Endothelial cell of umbilical vein (primary cell): ENCODE measurements at regions not wholly inside any gene's neighbourhood (a gene's known extent, or its start where the extent isn't known, plus 50 kb on each side); places are given as distances from the start of the nearest gene placed in this dataset.

Source experiments
- BruUV-seq: library from RNA; stranded (reverse); fragments of 400-500 nt; replicated peaks from 2 replicates; lab custom pipeline; 2021; lab: Mats Ljungman, UMichigan
- CTCF ChIA-PET: fragments of 300-600, 350-600 bp; sonication (Branson Sonifier 250); formaldehyde crosslinking; loops from one replicate; lab custom pipeline; 2021; ENCODE audit warnings: antibody characterized with exemption, inconsistent platforms; lab: Charles Lee
- POLR2A ChIA-PET: fragments of 300-600, 350-600 bp; sonication (Branson Sonifier 250); formaldehyde crosslinking; loops from one replicate; lab custom pipeline; 2021; ENCODE audit warnings: antibody characterized with exemption, inconsistent platforms; lab: Charles Lee
- DNase-seq: peaks from one replicate; pipeline ENCODE4 v3.0.0-alpha.2; 2011; ENCODE audit warnings: low read depth, low spot score
- FAIRE-seq: peaks from 2 replicates; lab custom pipeline; 2011; peaks lifted over from hg19 to GRCh38; lab: Jason Lieb, UNC
- H2AFZ ChIP-seq: 2 replicates; pipeline ENCODE4 v1.6.0; 2012; ENCODE audit warnings: low read depth, low read length, control low read depth, inconsistent platforms
- H3K27ac ChIP-seq: 2 replicates; pipeline ENCODE4 v1.5.1; 2011; ENCODE audit warnings: low read depth, mild to moderate bottlenecking, control low read depth, low read length, moderate library complexity; ENCODE audit not compliant: insufficient read depth
- H3K27me3 ChIP-seq, 2 experiments: 2 replicates each; pipeline versions ENCODE4 v1.6.0 to v1.6.1; 2011; ENCODE audit warnings: low read length in 2 of 2, mixed read lengths in 1 of 2; ENCODE audit not compliant: control insufficient read depth in 2 of 2, insufficient read depth in 2 of 2
- H3K36me3 ChIP-seq, 2 experiments: 2 replicates in 1 of 2; 3 replicates in 1 of 2; pipeline ENCODE4 v1.5.1; 2011; ENCODE audit warnings: low read length in 2 of 2, mild to moderate bottlenecking in 1 of 2, moderate library complexity in 1 of 2; ENCODE audit not compliant: control insufficient read depth in 2 of 2, insufficient read depth in 2 of 2; ENCODE audit errors: extremely low read depth in 1 of 2
- H3K4me1 ChIP-seq: 3 replicates; pipeline ENCODE4 v1.5.1; 2011; ENCODE audit warnings: mild to moderate bottlenecking, low read length; ENCODE audit not compliant: control insufficient read depth, insufficient read depth; ENCODE audit errors: extremely low read depth
- H3K4me2 ChIP-seq: 2 replicates; pipeline ENCODE4 v1.6.1; 2011; ENCODE audit warnings: low read length, control low read depth, mixed read lengths; ENCODE audit not compliant: insufficient read depth
- H3K4me3 ChIP-seq, 3 experiments: fragments of 200-600 bp in 1 of 3; sonication (generic), shearing (Covaris generic) in 1 of 3; replicated peaks in 1 of 3; 2 replicates each; pipeline ENCODE4 v1.5.1; 2011 to 2016; ENCODE audit warnings: control low read depth in 3 of 3, low read length in 3 of 3, mild to moderate bottlenecking in 2 of 3, inconsistent platforms in 1 of 3, low read depth in 1 of 3, moderate library complexity in 1 of 3; ENCODE audit not compliant: insufficient read depth in 1 of 3
- H3K79me2 ChIP-seq: 2 replicates; pipeline ENCODE4 v1.6.0; 2012; ENCODE audit warnings: low read length, inconsistent platforms; ENCODE audit not compliant: control insufficient read depth, insufficient read depth
- H3K9ac ChIP-seq: replicated peaks from 2 replicates; pipeline ENCODE3; 2011; ENCODE audit warnings: low read length, control low read depth; ENCODE audit not compliant: insufficient read depth; ENCODE audit errors: extremely low read depth
- H3K9me1 ChIP-seq: replicated peaks from 3 replicates; pipeline ENCODE4 v1.6.0; 2011; ENCODE audit warnings: mild to moderate bottlenecking, low read length; ENCODE audit not compliant: control insufficient read depth, insufficient read depth; ENCODE audit errors: extremely low read depth
- H3K9me3 ChIP-seq: replicated peaks from 2 replicates; pipeline ENCODE4 v1.5.1; 2012; ENCODE audit warnings: low read length, inconsistent platforms; ENCODE audit not compliant: control insufficient read depth, insufficient read depth
- H4K20me1 ChIP-seq: replicated peaks from 2 replicates; pipeline ENCODE3; 2011; ENCODE audit warnings: mild to moderate bottlenecking, low read length; ENCODE audit not compliant: control insufficient read depth, insufficient read depth; ENCODE audit errors: extremely low read depth
- CTCF ChIP-seq, 2 donors: IDR thresholded peaks; 1 replicate in 1 of 2; 2 replicates in 1 of 2; pipeline ENCODE4 v1.5.1; 2011; ENCODE audit warnings: low read length in 2 of 2, mild to moderate bottlenecking in 2 of 2, moderate library complexity in 2 of 2, control low read depth in 1 of 2, inconsistent platforms in 1 of 2, low read depth in 1 of 2; ENCODE audit not compliant: insufficient read depth in 1 of 2; ENCODE audit errors: extremely low read depth in 1 of 2
- EZH2 ChIP-seq: IDR thresholded peaks from 2 replicates; pipeline ENCODE4 v1.6.1; 2012; ENCODE audit warnings: borderline replicate concordance, low read depth, mild to moderate bottlenecking, moderate library complexity, low read length, inconsistent platforms; ENCODE audit not compliant: severe bottlenecking
- FOS ChIP-seq: IDR thresholded peaks from 2 replicates; pipeline ENCODE4 v1.6.1; 2011; ENCODE audit warnings: mild to moderate bottlenecking, low read length, moderate library complexity, borderline replicate concordance; ENCODE audit not compliant: insufficient read depth
- GATA2 ChIP-seq: IDR thresholded peaks from 2 replicates; pipeline ENCODE4 v1.7.0; 2011; ENCODE audit warnings: low read depth, mild to moderate bottlenecking, moderate library complexity, mixed read lengths, low read length; ENCODE audit not compliant: insufficient read length, insufficient read depth
- JUN ChIP-seq: IDR thresholded peaks from 2 replicates; pipeline ENCODE4 v1.6.1; 2011; ENCODE audit warnings: borderline replicate concordance, low read depth; ENCODE audit not compliant: insufficient read length, insufficient read depth
- MAX ChIP-seq: IDR thresholded peaks from 2 replicates; pipeline ENCODE4 v1.6.1; 2011; ENCODE audit not compliant: insufficient read depth, insufficient read length
- MYC ChIP-seq: IDR thresholded peaks from one replicate; pipeline ENCODE4 v1.6.1; 2011; ENCODE audit warnings: mild to moderate bottlenecking, low read depth, low read length
- POLR2A ChIP-seq: IDR thresholded peaks from 2 replicates; pipeline ENCODE4 v1.6.1; 2012; ENCODE audit warnings: low read depth, mild to moderate bottlenecking, control low read depth, low read length
- POLR2AphosphoS5 ChIP-seq: IDR thresholded peaks from 2 replicates; pipeline ENCODE4 v1.6.1; 2012; ENCODE audit warnings: low read depth, mild to moderate bottlenecking, control low read depth, low read length, moderate library complexity; ENCODE audit not compliant: insufficient read depth
- dilution Hi-C: fragments of 300-500 bp; cut with MboI; formaldehyde crosslinking; loops from one replicate; pipeline ENCODE4 v1.15.0; 2019; ENCODE audit warnings: low sequenced_read_pairs; ENCODE audit not compliant: extremely low pct_ligation_motif_present
- intact Hi-C: fragments of 100-400 bp; cut with micrococcal nuclease; formaldehyde crosslinking; loops from one replicate; pipeline ENCODE4 v1.10.0; 2022

DNA sequence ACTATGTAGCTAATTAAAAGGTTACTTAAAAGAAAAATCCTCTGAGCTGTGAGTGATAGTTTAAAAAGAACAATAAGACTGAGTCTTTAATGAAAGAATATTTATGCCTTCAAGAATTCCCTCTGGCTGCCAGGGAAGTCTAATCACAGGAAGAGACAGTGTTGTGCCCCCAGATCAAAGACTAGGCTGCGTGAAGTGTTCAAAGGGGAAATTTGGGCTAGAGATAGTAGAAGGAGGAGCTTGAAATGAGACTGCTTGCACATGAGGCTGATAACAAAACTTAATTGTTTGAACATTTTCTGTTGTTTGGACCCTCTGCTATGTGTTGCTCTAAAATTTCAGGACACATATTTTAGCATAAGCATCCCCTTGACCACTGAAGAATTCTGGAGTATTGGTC lies 99.7 kb upstream of the MTNR1B start:
- Histone ChIP-seq H3K79me2 (no peaks in the 10 kb centered on the region), H3K4me2 (no peak overlapping the region), H3K9ac (no peak overlapping the region), H3K27ac (no peak overlapping the region), H3K36me3 (no peaks in the 10 kb centered on the region), H3K9me1 (no peaks in the 10 kb centered on the region), H3K9me3 (no peaks in the 10 kb centered on the region), H3K27me3 (no peaks in the 10 kb centered on the region), H3K4me1 (no peaks in the 10 kb centered on the region), H3K4me3 (no peak overlapping the region), H2AFZ (no peak overlapping the region), H4K20me1 (no peaks in the 10 kb centered on the region)
- intact Hi-C loops, result no loop called here
- DNase-seq, result no peak
- no peak for TF ChIP-seq MYC
- no peak for TF ChIP-seq EZH2
- TF ChIP-seq JUN, result no peak
- TF ChIP-seq CTCF (IDR thresholded peaks at IDR 0.05; ENCODE audit: extremely low read depth in 1 of 2, insufficient read depth in 1 of 2, low read depth in 1 of 2, low read length in 2 of 2), result no peak
- no peak for TF ChIP-seq POLR2A
- TF ChIP-seq GATA2, result no peak
- no peak for TF ChIP-seq POLR2AphosphoS5
- no peak for TF ChIP-seq FOS
- no peak for TF ChIP-seq MAX
- dilution Hi-C loops, result no loop called here
- POLR2A ChIA-PET, result no interaction called here
- no TSS peak for BruUV-seq
- CTCF ChIA-PET, result no interaction called here
- no peak for FAIRE-seq
